ENCODE measurements at regions not wholly inside any gene's neighbourhood (a gene's known extent, or its start where the extent isn't known, plus 50 kb on each side); places are given as distances from the start of the nearest gene placed in this dataset.

- H3K27me3 ChIP-seq (ENCODE audit: control insufficient read depth in 1 of 2, insufficient read depth in 1 of 2, low read length in 2 of 2), result no peaks in the 10 kb centered on the region
- no peak overlapping the region for H3K18ac ChIP-seq (ENCODE audit: low read depth in 1 of 2, low read length in 2 of 2)
- H3K14ac ChIP-seq (ENCODE audit: low read length in 2 of 2), result no peak overlapping the region
- H2BK12ac ChIP-seq (ENCODE audit: low read length in 2 of 2), result peak overlapping the region in 1 of 2 experiments; percentile 54
- peaks cover 6% of the 10 kb centered on the region for H3K4me1 ChIP-seq (ENCODE audit: control insufficient read depth, insufficient read depth, low read depth, low read length)
- no peaks in the 10 kb centered on the region for H3K9me3 ChIP-seq (ENCODE audit: control insufficient read depth, low read length)
- no peak overlapping the region for H3K9ac ChIP-seq (ENCODE audit: low read length)
- H2AK5ac ChIP-seq (ENCODE audit: low read length, severe bottlenecking), result no peak overlapping the region
- no peak overlapping the region for H2BK15ac ChIP-seq (ENCODE audit: low read depth, poor library complexity, severe bottlenecking)
- DNase-seq, result no peak
- no peak overlapping the region for H2AFZ ChIP-seq (ENCODE audit: low read depth, low read length)
- WGBS, result 70% methylated on average over 4 of the region's 4 CpGs
- H3K4ac ChIP-seq (ENCODE audit: low read depth in 1 of 2, low read length in 2 of 2), result no peak overlapping the region
- H2BK5ac ChIP-seq (ENCODE audit: low read depth, low read length, poor library complexity, severe bottlenecking), result no peak overlapping the region
- no peaks in the 10 kb centered on the region for H3K79me1 ChIP-seq (replicated peaks; ENCODE audit: low read length, poor library complexity, severe bottlenecking)
- no peak overlapping the region for H3K4me3 ChIP-seq (ENCODE audit: insufficient read depth in 1 of 2, low read depth in 1 of 2, low read length in 2 of 2)
- H3K27ac ChIP-seq (ENCODE audit: low read length, poor library complexity, severe bottlenecking), result no peak overlapping the region
- no peak overlapping the region for H2BK120ac ChIP-seq (ENCODE audit: low read depth, low read length)
- no peak overlapping the region for H4K91ac ChIP-seq (ENCODE audit: low read length)
- H3K36me3 ChIP-seq (ENCODE audit: control insufficient read depth in 1 of 2, insufficient read depth in 2 of 2, low read depth in 1 of 2, low read length in 2 of 2), result no peaks in the 10 kb centered on the region
- no peak overlapping the region for H4K8ac ChIP-seq (ENCODE audit: low read length)
- no peak overlapping the region for H3K4me2 ChIP-seq (ENCODE audit: low read length, poor library complexity, severe bottlenecking)
- no peak overlapping the region for H3K23ac ChIP-seq (ENCODE audit: low read length in 2 of 2)
Measured at GRCh38 chr20:51935003-51935358, 132.7 kb upstream of the SALL4 start.

- no peak overlapping the region for H3K4me3 ChIP-seq (ENCODE audit: insufficient read depth in 1 of 2, low read depth in 1 of 2, low read length in 2 of 2)
- no peak overlapping the region for H2BK15ac ChIP-seq (ENCODE audit: low read depth, poor library complexity, severe bottlenecking)
- no peak overlapping the region for H4K91ac ChIP-seq (ENCODE audit: low read length)
- no peak overlapping the region for H2BK5ac ChIP-seq (ENCODE audit: low read depth, low read length, poor library complexity, severe bottlenecking)
- no peak overlapping the region for H3K4ac ChIP-seq (ENCODE audit: low read depth in 1 of 2, low read length in 2 of 2)
- H2BK120ac ChIP-seq (ENCODE audit: low read depth, low read length), result no peak overlapping the region
- H3K9me3 ChIP-seq (ENCODE audit: control insufficient read depth, low read length), result no peaks in the 10 kb centered on the region
- no peak overlapping the region for H3K9ac ChIP-seq (ENCODE audit: low read length)
- WGBS, result 21% methylated on average over 10 of the region's 11 CpGs
- H3K36me3 ChIP-seq (ENCODE audit: control insufficient read depth in 1 of 2, insufficient read depth in 2 of 2, low read depth in 1 of 2, low read length in 2 of 2), result no peaks in the 10 kb centered on the region
- H3K27me3 ChIP-seq (ENCODE audit: control insufficient read depth in 1 of 2, insufficient read depth in 1 of 2, low read length in 2 of 2), result no peaks in the 10 kb centered on the region
- no peaks in the 10 kb centered on the region for H3K79me1 ChIP-seq (replicated peaks; ENCODE audit: low read length, poor library complexity, severe bottlenecking)
- H3K27ac ChIP-seq (ENCODE audit: low read length, poor library complexity, severe bottlenecking), result no peak overlapping the region
- no peak overlapping the region for H4K8ac ChIP-seq (ENCODE audit: low read length)
- no peak overlapping the region for H3K14ac ChIP-seq (ENCODE audit: low read length in 2 of 2)
- peak overlapping the region; percentile 65 for H3K4me2 ChIP-seq (ENCODE audit: low read length, poor library complexity, severe bottlenecking)
- H2AK5ac ChIP-seq (ENCODE audit: low read length, severe bottlenecking), result no peak overlapping the region
- H3K23ac ChIP-seq (ENCODE audit: low read length in 2 of 2), result no peak overlapping the region
- H2AFZ ChIP-seq (ENCODE audit: low read depth, low read length), result no peak overlapping the region
- H3K18ac ChIP-seq (ENCODE audit: low read depth in 1 of 2, low read length in 2 of 2), result peak overlapping the region in 1 of 2 experiments; percentile 49
- peaks cover 6% of the 10 kb centered on the region for H3K4me1 ChIP-seq (ENCODE audit: control insufficient read depth, insufficient read depth, low read depth, low read length)
- DNase-seq, result no peak
- no peak overlapping the region for H2BK12ac ChIP-seq (ENCODE audit: low read length in 2 of 2)
Measured at GRCh38 chr20:51934301-51935002, 132.1 kb upstream of the SALL4 start.

- no peak overlapping the region for H3K27ac ChIP-seq (ENCODE audit: low read length, poor library complexity, severe bottlenecking)
- H3K4ac ChIP-seq (ENCODE audit: low read depth in 1 of 2, low read length in 2 of 2), result no peak overlapping the region
- H3K23ac ChIP-seq (ENCODE audit: low read length in 2 of 2), result no peak overlapping the region
- H3K9ac ChIP-seq (ENCODE audit: low read length), result no peak overlapping the region
- WGBS, result 40% methylated on average over 6 of the region's 7 CpGs
- peak overlapping the region; percentile 3 to 28 for H3K18ac ChIP-seq (ENCODE audit: low read depth in 1 of 2, low read length in 2 of 2)
- H2BK12ac ChIP-seq (ENCODE audit: low read length in 2 of 2), result peak overlapping the region in 1 of 2 experiments; percentile 8
- no peak overlapping the region for H2BK15ac ChIP-seq (ENCODE audit: low read depth, poor library complexity, severe bottlenecking)
- H2AFZ ChIP-seq (ENCODE audit: low read depth, low read length), result no peak overlapping the region
- H3K79me1 ChIP-seq (replicated peaks; ENCODE audit: low read length, poor library complexity, severe bottlenecking), result no peaks in the 10 kb centered on the region
- H3K36me3 ChIP-seq (ENCODE audit: control insufficient read depth in 1 of 2, insufficient read depth in 2 of 2, low read depth in 1 of 2, low read length in 2 of 2), result no peaks in the 10 kb centered on the region
- H4K91ac ChIP-seq (ENCODE audit: low read length), result no peak overlapping the region
- no peak overlapping the region for H2BK120ac ChIP-seq (ENCODE audit: low read depth, low read length)
- H2BK5ac ChIP-seq (ENCODE audit: low read depth, low read length, poor library complexity, severe bottlenecking), result no peak overlapping the region
- H3K4me1 ChIP-seq (ENCODE audit: control insufficient read depth, insufficient read depth, low read depth, low read length), result peaks cover 8% of the 10 kb centered on the region
- H3K4me2 ChIP-seq (ENCODE audit: low read length, poor library complexity, severe bottlenecking), result no peak overlapping the region
- no peak for DNase-seq
- no peaks in the 10 kb centered on the region for H3K9me3 ChIP-seq (ENCODE audit: control insufficient read depth, low read length)
- no peak overlapping the region for H4K8ac ChIP-seq (ENCODE audit: low read length)
- no peak overlapping the region for H2AK5ac ChIP-seq (ENCODE audit: low read length, severe bottlenecking)
- H3K27me3 ChIP-seq (ENCODE audit: control insufficient read depth in 1 of 2, insufficient read depth in 1 of 2, low read length in 2 of 2), result no peaks in the 10 kb centered on the region
- no peak overlapping the region for H3K14ac ChIP-seq (ENCODE audit: low read length in 2 of 2)
- H3K4me3 ChIP-seq (ENCODE audit: insufficient read depth in 1 of 2, low read depth in 1 of 2, low read length in 2 of 2), result no peak overlapping the region
Measured at GRCh38 chr20:51931371-51931781, 129.1 kb upstream of the SALL4 start.

- no peak overlapping the region for H2BK5ac ChIP-seq (ENCODE audit: low read depth, low read length, poor library complexity, severe bottlenecking)
Measured at GRCh38 chr20:51930775-51931174, 128.5 kb upstream of the SALL4 start.

More at GRCh38 chr20:51930775-51931174, 128.5 kb upstream of the SALL4 start:
- Histone ChIP-seq H2BK120ac (ENCODE audit: low read depth, low read length) (no peak overlapping the region), H3K4me2 (ENCODE audit: low read length, poor library complexity, severe bottlenecking) (no peak overlapping the region), H2BK12ac (ENCODE audit: low read length in 2 of 2) (no peak overlapping the region), H3K9ac (ENCODE audit: low read length) (no peak overlapping the region), H4K8ac (ENCODE audit: low read length) (no peak overlapping the region), H3K79me1 (replicated peaks; ENCODE audit: low read length, poor library complexity, severe bottlenecking) (no peaks in the 10 kb centered on the region), H2AFZ (ENCODE audit: low read depth, low read length) (no peak overlapping the region), H2BK15ac (ENCODE audit: low read depth, poor library complexity, severe bottlenecking) (no peak overlapping the region), H4K91ac (ENCODE audit: low read length) (no peak overlapping the region), H3K14ac (ENCODE audit: low read length in 2 of 2) (no peak overlapping the region), H3K18ac (ENCODE audit: low read depth in 1 of 2, low read length in 2 of 2) (peak overlapping the region in 1 of 2 experiments; percentile 68), H3K23ac (ENCODE audit: low read length in 2 of 2) (no peak overlapping the region), H3K4me3 (ENCODE audit: insufficient read depth in 1 of 2, low read depth in 1 of 2, low read length in 2 of 2) (no peak overlapping the region), H3K36me3 (ENCODE audit: control insufficient read depth in 1 of 2, insufficient read depth in 2 of 2, low read depth in 1 of 2, low read length in 2 of 2) (no peaks in the 10 kb centered on the region), H3K4me1 (ENCODE audit: control insufficient read depth, insufficient read depth, low read depth, low read length) (peaks cover 8% of the 10 kb centered on the region), H2AK5ac (ENCODE audit: low read length, severe bottlenecking) (no peak overlapping the region), H3K4ac (ENCODE audit: low read depth in 1 of 2, low read length in 2 of 2) (no peak overlapping the region), H3K9me3 (ENCODE audit: control insufficient read depth, low read length) (no peaks in the 10 kb centered on the region), H3K27me3 (ENCODE audit: control insufficient read depth in 1 of 2, insufficient read depth in 1 of 2, low read length in 2 of 2) (no peaks in the 10 kb centered on the region), H3K27ac (ENCODE audit: low read length, poor library complexity, severe bottlenecking) (no peak overlapping the region)
- peak; percentile 81 for DNase-seq
- 47% methylated on average over 3 of the region's 3 CpGs for WGBS

Measured in mesenchymal stem cell (in vitro differentiated cells and primary cell).